ENCODE measurements at regions not wholly inside any gene's neighbourhood (a gene's known extent, or its start where the extent isn't known, plus 50 kb on each side); places are given as distances from the start of the nearest gene placed in this dataset.
"Not testable (repeated sequence)": the region's sequence is repeated elsewhere in the genome, so short reads cannot be mapped to it uniquely, and the experiment has no call there.

- Histone ChIP-seq H3K9me3 (no peaks in the 10 kb centered on the region), H3K4me1 (peaks cover 2 to 19% of the 10 kb centered on the region in 2 donors), H3K27ac (no peak overlapping the region), H3K27me3 (no peaks in the 10 kb centered on the region), H3K4me3 (no peak overlapping the region), H3K36me3 (no peaks in the 10 kb centered on the region)
- TF ChIP-seq CTCF (IDR thresholded peaks at IDR 0.05), result no peak
- DNase-seq (ENCODE audit: low spot score), result no peak
These were observed 189.3 kb upstream of the PIK3R1 start for GRCh38 chr5:68026092-68026885.

- Histone ChIP-seq H3K36me3 (no peaks in the 10 kb centered on the region), H3K4me3 (no peak overlapping the region), H3K27ac (no peak overlapping the region), H3K27me3 (no peaks in the 10 kb centered on the region), H3K4me1 (peaks cover 2 to 19% of the 10 kb centered on the region in 2 donors), H3K9me3 (no peaks in the 10 kb centered on the region)
- DNase-seq (ENCODE audit: low spot score), result no peak
- no peak for TF ChIP-seq CTCF (IDR thresholded peaks at IDR 0.05)
These were observed 191.1 kb upstream of the PIK3R1 start for GRCh38 chr5:68024426-68024825.

- DNase-seq (ENCODE audit: low spot score), result no peak
- no peaks in the 10 kb centered on the region for H3K36me3 ChIP-seq
- no peak overlapping the region for H3K4me3 ChIP-seq
- no peaks in the 10 kb centered on the region for H3K27me3 ChIP-seq
- H3K9me3 ChIP-seq, result no peaks in the 10 kb centered on the region
- no peak overlapping the region for H3K27ac ChIP-seq
- TF ChIP-seq CTCF (IDR thresholded peaks at IDR 0.05), result no peak
- peaks cover 0 to under 1% of the 10 kb centered on the region in 2 donors for H3K4me1 ChIP-seq
These were observed 193.6 kb upstream of the PIK3R1 start for GRCh38 chr5:68021916-68022315.

- Histone ChIP-seq H3K27ac (no peak overlapping the region), H3K4me3 (no peak overlapping the region)
These were observed 194.3 kb upstream of the PIK3R1 start for GRCh38 chr5:68021227-68021626.

GRCh38 chr5:68020461-68020969 is 195.0 kb upstream of the PIK3R1 start:
- H3K27ac ChIP-seq; DNase-seq (ENCODE audit: low spot score); H3K4me1 ChIP-seq; H3K9me3 ChIP-seq; H3K27me3 ChIP-seq; H3K36me3 ChIP-seq; H3K4me3 ChIP-seq: not testable (repeated sequence)

More at GRCh38 chr5:68021227-68021626, 194.3 kb upstream of the PIK3R1 start:
- no peak for TF ChIP-seq CTCF (IDR thresholded peaks at IDR 0.05)
- H3K4me1 ChIP-seq, result no peaks in the 10 kb centered on the region
- no peaks in the 10 kb centered on the region for H3K36me3 ChIP-seq
- DNase-seq (ENCODE audit: low spot score), result no peak
- no peaks in the 10 kb centered on the region for H3K9me3 ChIP-seq
- no peaks in the 10 kb centered on the region for H3K27me3 ChIP-seq

GRCh38 chr5:68015381-68016302 is 199.9 kb upstream of the PIK3R1 start:
- Histone ChIP-seq H3K9me3 (no peaks in the 10 kb centered on the region), H3K4me1 (no peaks in the 10 kb centered on the region), H3K27ac (no peak overlapping the region), H3K4me3 (no peak overlapping the region), H3K27me3 (no peaks in the 10 kb centered on the region), H3K36me3 (no peaks in the 10 kb centered on the region)
- no peak for TF ChIP-seq CTCF (IDR thresholded peaks at IDR 0.05)
- DNase-seq (ENCODE audit: low spot score), result no peak

Data from right atrium auricular region (tissue), 2 donors.